ENCODE measurements at regions not wholly inside any gene's neighbourhood (a gene's known extent, or its start where the extent isn't known, plus 50 kb on each side); places are given as distances from the start of the nearest gene placed in this dataset.
A peak's percentile ranks its signal among the peaks of the same experiment; 100 is the strongest.

DNA sequence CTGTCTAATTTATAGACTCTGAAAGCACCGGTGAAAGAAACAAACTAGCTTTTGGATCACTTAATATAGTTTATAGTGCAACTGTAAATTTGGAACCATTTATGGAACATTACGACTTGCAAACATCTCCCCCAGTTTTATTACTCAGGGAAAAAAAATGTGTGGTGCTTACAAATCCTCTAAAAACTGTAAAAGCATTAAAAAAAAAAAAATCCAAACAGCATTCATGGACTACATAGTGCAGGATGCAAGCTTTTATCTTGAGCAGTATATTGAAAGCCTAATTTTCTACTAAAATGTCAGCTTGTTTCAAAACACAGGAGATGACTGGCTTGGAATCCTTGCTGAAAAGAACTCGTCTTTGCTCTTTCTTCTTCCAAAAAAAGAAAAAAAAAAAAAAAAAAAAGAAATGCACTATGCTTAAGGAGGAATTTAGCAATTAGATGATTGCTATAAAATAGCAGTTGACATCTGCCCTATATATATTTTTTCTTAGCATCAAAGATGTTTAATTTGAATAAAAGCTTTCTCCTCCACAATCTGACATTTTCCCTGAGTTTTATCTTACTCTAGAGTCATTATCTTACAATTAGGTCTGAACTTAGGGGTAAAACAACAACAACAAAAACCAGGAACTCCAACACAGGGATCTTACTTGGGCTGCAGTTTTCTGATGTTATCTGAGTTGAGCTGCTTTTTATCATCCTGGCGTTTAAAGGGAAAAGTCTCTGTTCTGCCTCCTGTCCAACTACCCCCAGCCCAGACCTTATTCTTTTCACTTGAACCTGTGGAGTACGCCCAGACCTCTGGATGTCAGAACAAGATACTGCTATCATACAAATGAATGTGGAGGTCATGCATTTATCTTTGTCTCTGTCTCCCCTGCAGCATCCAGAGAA lies 62.6 kb upstream of the PDZRN3 start:
- TF ChIP-seq, protein P1, sequence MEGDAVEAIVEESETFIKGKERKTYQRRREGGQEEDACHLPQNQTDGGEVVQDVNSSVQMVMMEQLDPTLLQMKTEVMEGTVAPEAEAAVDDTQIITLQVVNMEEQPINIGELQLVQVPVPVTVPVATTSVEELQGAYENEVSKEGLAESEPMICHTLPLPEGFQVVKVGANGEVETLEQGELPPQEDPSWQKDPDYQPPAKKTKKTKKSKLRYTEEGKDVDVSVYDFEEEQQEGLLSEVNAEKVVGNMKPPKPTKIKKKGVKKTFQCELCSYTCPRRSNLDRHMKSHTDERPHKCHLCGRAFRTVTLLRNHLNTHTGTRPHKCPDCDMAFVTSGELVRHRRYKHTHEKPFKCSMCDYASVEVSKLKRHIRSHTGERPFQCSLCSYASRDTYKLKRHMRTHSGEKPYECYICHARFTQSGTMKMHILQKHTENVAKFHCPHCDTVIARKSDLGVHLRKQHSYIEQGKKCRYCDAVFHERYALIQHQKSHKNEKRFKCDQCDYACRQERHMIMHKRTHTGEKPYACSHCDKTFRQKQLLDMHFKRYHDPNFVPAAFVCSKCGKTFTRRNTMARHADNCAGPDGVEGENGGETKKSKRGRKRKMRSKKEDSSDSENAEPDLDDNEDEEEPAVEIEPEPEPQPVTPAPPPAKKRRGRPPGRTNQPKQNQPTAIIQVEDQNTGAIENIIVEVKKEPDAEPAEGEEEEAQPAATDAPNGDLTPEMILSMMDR (conservative IDR thresholded peaks at IDR 0.05; ENCODE audit: control insufficient read depth, insufficient read depth, low read depth, low read length), result no peak
- DNase-seq (ENCODE audit: low read depth), result peak; percentile 42
- H3K4me3 ChIP-seq (ENCODE audit: control insufficient read depth, low read depth, low read length), result no peak overlapping the region

DNA sequence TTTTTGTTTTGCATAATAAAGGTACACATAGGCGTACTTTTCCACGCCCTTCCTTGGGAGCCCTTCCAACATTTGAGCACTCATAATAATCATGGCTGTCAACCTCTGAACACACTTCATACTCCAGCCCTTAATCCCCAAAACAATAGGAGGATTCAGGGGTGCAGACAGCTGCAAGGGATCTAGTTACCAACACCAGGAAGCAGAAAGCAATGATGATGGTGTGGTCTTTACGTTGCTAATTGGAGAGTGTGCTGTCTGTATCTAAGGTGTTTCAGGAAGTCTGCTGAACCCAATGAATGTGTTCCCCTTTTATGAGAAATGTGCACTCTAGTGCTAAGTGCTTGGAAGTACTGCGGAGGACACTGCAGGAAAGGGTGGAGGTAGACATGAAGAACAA lies 60.3 kb upstream of the PDZRN3 start:
- DNase-seq (ENCODE audit: low read depth), result no peak
- no peak overlapping the region for H3K4me3 ChIP-seq (ENCODE audit: control insufficient read depth, low read depth, low read length)
- TF ChIP-seq, protein P1 (conservative IDR thresholded peaks at IDR 0.05; ENCODE audit: control insufficient read depth, insufficient read depth, low read depth, low read length), result no peak

DNA sequence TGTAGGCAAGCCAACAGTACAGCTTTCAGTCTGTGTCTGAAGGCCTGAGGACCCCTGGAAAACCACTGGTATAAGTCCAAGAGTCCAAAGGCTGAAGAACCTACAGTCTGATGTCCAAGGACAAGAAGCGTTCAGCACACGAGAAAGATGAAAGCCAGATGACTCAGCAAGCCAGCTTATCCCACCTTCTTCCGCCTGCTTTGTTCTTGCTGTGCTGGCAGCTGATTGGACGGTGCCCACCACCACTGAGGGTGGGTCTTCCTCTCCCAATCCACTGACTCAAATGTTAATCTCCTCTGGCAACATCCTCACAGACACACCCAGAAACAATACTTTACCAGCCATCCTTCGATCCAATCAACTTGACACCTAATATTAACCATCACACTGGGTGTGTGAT lies 59.0 kb upstream of the PDZRN3 start:
- DNase-seq (ENCODE audit: low read depth), result peak; percentile 38
- TF ChIP-seq, protein P1 (conservative IDR thresholded peaks at IDR 0.05; ENCODE audit: control insufficient read depth, insufficient read depth, low read depth, low read length), result no peak
- no peak overlapping the region for H3K4me3 ChIP-seq (ENCODE audit: control insufficient read depth, low read depth, low read length)

DNA sequence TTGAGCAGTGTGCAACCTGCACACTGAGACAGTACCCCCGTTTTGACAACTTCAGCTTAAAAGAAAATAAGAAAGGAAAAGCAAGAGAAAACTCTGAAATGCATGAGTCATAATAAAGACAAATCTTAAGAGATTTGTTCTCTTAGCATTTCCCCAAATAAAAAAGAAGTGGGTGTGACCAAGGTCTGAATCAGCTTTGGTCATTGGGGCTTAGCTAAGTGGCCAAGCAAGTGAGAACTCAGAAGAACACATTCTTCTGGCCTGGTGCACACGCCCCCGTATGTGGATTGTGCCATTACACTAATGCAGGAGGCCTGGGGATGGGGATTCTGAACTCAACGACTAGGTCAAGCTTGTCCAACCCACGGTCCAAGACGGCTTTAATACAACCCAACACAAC lies 56.9 kb upstream of the PDZRN3 start:
- DNase-seq (ENCODE audit: low read depth), result peak; percentile 95
- no peak overlapping the region for H3K4me3 ChIP-seq (ENCODE audit: control insufficient read depth, low read depth, low read length)
- TF ChIP-seq, protein P1 (conservative IDR thresholded peaks at IDR 0.05; ENCODE audit: control insufficient read depth, insufficient read depth, low read depth, low read length), result no peak

- H3K4me3 ChIP-seq (ENCODE audit: control insufficient read depth, low read depth, low read length), result no peak overlapping the region
- TF ChIP-seq, protein P1 (conservative IDR thresholded peaks at IDR 0.05; ENCODE audit: control insufficient read depth, insufficient read depth, low read depth, low read length), result no peak
- DNase-seq (ENCODE audit: low read depth), result no peak
Observed at GRCh38 chr3:73681198-73681597, 56.5 kb upstream of the PDZRN3 start.

DNA sequence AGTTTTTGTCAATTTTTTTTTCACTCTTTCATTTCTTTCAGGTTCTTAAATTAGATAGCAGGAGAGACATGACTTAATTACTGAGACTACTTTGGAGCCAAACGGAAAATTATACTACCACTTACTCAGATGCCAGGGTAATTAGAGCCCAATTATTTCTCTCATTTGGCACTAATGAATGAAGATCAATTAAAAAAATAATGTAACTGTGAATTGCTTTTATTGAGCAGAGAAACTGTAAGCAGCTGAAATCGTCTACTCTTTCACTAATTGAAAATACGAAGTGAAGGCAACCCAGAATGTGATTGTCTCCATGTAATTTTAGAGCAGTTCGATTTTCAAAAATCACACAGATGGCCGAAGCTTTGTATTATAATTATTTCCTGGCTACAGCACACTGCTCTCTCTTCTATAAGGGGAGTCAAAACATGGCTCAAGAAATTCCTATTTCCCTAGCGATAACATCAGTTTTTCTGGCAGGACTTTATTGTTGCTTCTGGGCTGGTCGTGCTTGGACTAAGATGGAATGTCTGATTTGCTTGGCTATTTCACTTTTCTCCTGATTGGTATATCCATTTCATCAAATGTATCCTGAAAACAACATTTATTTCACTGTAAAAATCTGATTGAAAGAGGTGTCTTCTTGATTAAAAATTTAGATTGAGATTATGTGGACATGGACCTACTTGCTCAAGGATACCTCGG lies 55.8 kb upstream of the PDZRN3 start:
- no peak overlapping the region for H3K4me3 ChIP-seq (ENCODE audit: control insufficient read depth, low read depth, low read length)
- no peak for DNase-seq (ENCODE audit: low read depth)
- TF ChIP-seq, protein P1 (conservative IDR thresholded peaks at IDR 0.05; ENCODE audit: control insufficient read depth, insufficient read depth, low read depth, low read length), result no peak
